ENCODE measurements at regions not wholly inside any gene's neighbourhood (a gene's known extent, or its start where the extent isn't known, plus 50 kb on each side); places are given as distances from the start of the nearest gene placed in this dataset.

DNA sequence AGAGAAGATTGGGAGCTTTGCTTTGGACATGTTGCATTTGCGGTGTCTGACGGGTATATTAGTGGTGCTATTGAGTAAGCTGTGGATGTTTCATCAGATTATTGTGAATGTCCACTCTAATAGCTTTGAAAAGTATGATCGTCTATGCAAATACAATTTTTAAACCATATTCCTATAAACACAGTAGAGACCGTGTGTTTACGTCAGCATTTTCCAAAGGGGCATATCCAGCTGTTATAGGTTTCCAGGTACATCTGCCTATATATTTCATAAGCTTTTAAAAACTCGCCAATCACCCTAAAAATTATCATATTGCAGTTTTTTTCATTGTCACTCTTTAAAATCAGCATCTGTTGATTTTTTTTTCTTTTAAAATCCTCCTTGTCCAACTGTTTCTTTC is 91.7 kb downstream of the NKX2-1 start:
- H3K27me3 ChIP-seq (ENCODE audit: control insufficient read depth, insufficient read depth, low read length): no peaks in the 10 kb centered on the region
- H3K9me3 ChIP-seq (ENCODE audit: control insufficient read depth, insufficient read depth, low read length): no peaks in the 10 kb centered on the region
- H3K27ac ChIP-seq (ENCODE audit: insufficient read depth, low read length): no peak overlapping the region
- POLR2A ChIA-PET (ENCODE audit: unreplicated experiment): no interaction called here
- CTCF ChIA-PET: no interaction called here
- intact Hi-C loops (cut with micrococcal nuclease): no loop called here
- no peaks in the 10 kb centered on the region for H3K4me1 ChIP-seq (ENCODE audit: control insufficient read depth, insufficient read depth, low read length)
- no peak overlapping the region for H2BK120ac ChIP-seq (ENCODE audit: low read depth, low read length)
- BruUV-seq (replicated peaks): no TSS peak
- no peak overlapping the region for H4K8ac ChIP-seq (ENCODE audit: low read depth in 2 of 2, low read length in 2 of 2)
- no peak overlapping the region for H2AFZ ChIP-seq (replicated peaks; ENCODE audit: low read length, poor library complexity)
- no peak overlapping the region for H3K56ac ChIP-seq (ENCODE audit: extremely low read depth, insufficient read depth, low read length)
- H4K5ac ChIP-seq (ENCODE audit: low read depth, low read length): no peak overlapping the region
- H3K4me2 ChIP-seq (ENCODE audit: low read depth, low read length): no peak overlapping the region
- no peak overlapping the region for H3K4ac ChIP-seq (ENCODE audit: low read depth, low read length)
- in situ Hi-C loops (cut with MboI; ENCODE audit: low sequenced_read_pairs): no loop called here
- dilution Hi-C loops (cut with HindIII; ENCODE audit: low sequenced_read_pairs, unreplicated experiment): no loop called here
- DNase-seq: no peak
- H4K91ac ChIP-seq (ENCODE audit: insufficient read depth, low read depth, low read length): no peak overlapping the region
- no peak overlapping the region for H3K9ac ChIP-seq (ENCODE audit: low read depth, low read length)
- no peak overlapping the region for H3K18ac ChIP-seq (ENCODE audit: low read depth, low read length)
- H2AK9ac ChIP-seq (replicated peaks; ENCODE audit: low read depth, low read length, poor library complexity): no peak overlapping the region
- ATAC-seq (ENCODE audit: low read depth): no peak
- no CpG with 5 or more reads among the region's 6 CpGs for WGBS, 2 experiments (ENCODE audit: extremely low coverage in 2 of 2, insufficient read length in 1 of 2)
- no peak overlapping the region for H2BK5ac ChIP-seq (ENCODE audit: low read depth, low read length, poor library complexity, severe bottlenecking)
- no peak overlapping the region for H3K23ac ChIP-seq (ENCODE audit: low read depth, low read length)
- H3K4me3 ChIP-seq (ENCODE audit: insufficient read depth, low read depth, low read length): no peak overlapping the region
- H2AK5ac ChIP-seq (ENCODE audit: low read depth, low read length): no peak overlapping the region
- no peak overlapping the region for H3K14ac ChIP-seq (replicated peaks; ENCODE audit: low read depth, low read length)
- no peak overlapping the region for H2BK20ac ChIP-seq (ENCODE audit: low read depth, low read length)
- no peaks in the 10 kb centered on the region for H3K79me1 ChIP-seq (ENCODE audit: low read depth in 1 of 2, low read length in 2 of 2)
- H3K36me3 ChIP-seq (ENCODE audit: control insufficient read depth, insufficient read depth, low read length): no peaks in the 10 kb centered on the region
- no peak for TF ChIP-seq NFE2L2 (IDR thresholded peaks at IDR 0.05; ENCODE audit: low read depth, low read length)
- no peak for TF ChIP-seq MAFK (IDR thresholded peaks at IDR 0.05; ENCODE audit: low read depth, low read length)
- no peak for TF ChIP-seq RFX5 (IDR thresholded peaks at IDR 0.05; ENCODE audit: low read depth, low read length)
- no peak for TF ChIP-seq FOS (IDR thresholded peaks at IDR 0.05; ENCODE audit: low read depth, low read length)
- TF ChIP-seq, protein P1, sequence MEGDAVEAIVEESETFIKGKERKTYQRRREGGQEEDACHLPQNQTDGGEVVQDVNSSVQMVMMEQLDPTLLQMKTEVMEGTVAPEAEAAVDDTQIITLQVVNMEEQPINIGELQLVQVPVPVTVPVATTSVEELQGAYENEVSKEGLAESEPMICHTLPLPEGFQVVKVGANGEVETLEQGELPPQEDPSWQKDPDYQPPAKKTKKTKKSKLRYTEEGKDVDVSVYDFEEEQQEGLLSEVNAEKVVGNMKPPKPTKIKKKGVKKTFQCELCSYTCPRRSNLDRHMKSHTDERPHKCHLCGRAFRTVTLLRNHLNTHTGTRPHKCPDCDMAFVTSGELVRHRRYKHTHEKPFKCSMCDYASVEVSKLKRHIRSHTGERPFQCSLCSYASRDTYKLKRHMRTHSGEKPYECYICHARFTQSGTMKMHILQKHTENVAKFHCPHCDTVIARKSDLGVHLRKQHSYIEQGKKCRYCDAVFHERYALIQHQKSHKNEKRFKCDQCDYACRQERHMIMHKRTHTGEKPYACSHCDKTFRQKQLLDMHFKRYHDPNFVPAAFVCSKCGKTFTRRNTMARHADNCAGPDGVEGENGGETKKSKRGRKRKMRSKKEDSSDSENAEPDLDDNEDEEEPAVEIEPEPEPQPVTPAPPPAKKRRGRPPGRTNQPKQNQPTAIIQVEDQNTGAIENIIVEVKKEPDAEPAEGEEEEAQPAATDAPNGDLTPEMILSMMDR (conservative IDR thresholded peaks at IDR 0.05; ENCODE audit: low read depth, low read length): no peak
- TF ChIP-seq SMC3 (IDR thresholded peaks at IDR 0.05; ENCODE audit: low read depth, low read length): no peak
- TF ChIP-seq RAD21 (IDR thresholded peaks at IDR 0.05; ENCODE audit: low read length): no peak
- TF ChIP-seq BHLHE40 (IDR thresholded peaks at IDR 0.05; ENCODE audit: low read depth, low read length): no peak
- TF ChIP-seq, protein P2, sequence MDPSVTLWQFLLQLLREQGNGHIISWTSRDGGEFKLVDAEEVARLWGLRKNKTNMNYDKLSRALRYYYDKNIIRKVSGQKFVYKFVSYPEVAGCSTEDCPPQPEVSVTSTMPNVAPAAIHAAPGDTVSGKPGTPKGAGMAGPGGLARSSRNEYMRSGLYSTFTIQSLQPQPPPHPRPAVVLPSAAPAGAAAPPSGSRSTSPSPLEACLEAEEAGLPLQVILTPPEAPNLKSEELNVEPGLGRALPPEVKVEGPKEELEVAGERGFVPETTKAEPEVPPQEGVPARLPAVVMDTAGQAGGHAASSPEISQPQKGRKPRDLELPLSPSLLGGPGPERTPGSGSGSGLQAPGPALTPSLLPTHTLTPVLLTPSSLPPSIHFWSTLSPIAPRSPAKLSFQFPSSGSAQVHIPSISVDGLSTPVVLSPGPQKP (IDR thresholded peaks at IDR 0.05; ENCODE audit: borderline replicate concordance, low read depth, low read length): no peak
- TF ChIP-seq CHD1 (IDR thresholded peaks at IDR 0.05; ENCODE audit: low read depth, low read length): no peak
- no peak for TF ChIP-seq RCOR1 (IDR thresholded peaks at IDR 0.05; ENCODE audit: insufficient replicate concordance, low read length)
- TF ChIP-seq CEBPB (IDR thresholded peaks at IDR 0.05; ENCODE audit: low read depth, low read length): no peak
- no peak for TF ChIP-seq MAZ (IDR thresholded peaks at IDR 0.05; ENCODE audit: borderline replicate concordance, low read depth, low read length)
- no peak for TF ChIP-seq POLR2A (IDR thresholded peaks at IDR 0.05; ENCODE audit: low read depth, low read length)
- TF ChIP-seq MXI1 (IDR thresholded peaks at IDR 0.05; ENCODE audit: borderline replicate concordance, low read depth, low read length): no peak
- TF ChIP-seq, protein P3, sequence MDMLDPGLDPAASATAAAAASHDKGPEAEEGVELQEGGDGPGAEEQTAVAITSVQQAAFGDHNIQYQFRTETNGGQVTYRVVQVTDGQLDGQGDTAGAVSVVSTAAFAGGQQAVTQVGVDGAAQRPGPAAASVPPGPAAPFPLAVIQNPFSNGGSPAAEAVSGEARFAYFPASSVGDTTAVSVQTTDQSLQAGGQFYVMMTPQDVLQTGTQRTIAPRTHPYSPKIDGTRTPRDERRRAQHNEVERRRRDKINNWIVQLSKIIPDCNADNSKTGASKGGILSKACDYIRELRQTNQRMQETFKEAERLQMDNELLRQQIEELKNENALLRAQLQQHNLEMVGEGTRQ (IDR thresholded peaks at IDR 0.05; ENCODE audit: low read depth, low read length): no peak
- no peak overlapping the region for H2BK15ac ChIP-seq (ENCODE audit: low read depth, low read length)
- H4K20me1 ChIP-seq (ENCODE audit: insufficient read depth, low read length): no peaks in the 10 kb centered on the region
- H3K9me1 ChIP-seq (ENCODE audit: insufficient read depth, low read length): no peaks in the 10 kb centered on the region
